ENCODE measurements at regions not wholly inside any gene's neighbourhood (a gene's known extent, or its start where the extent isn't known, plus 50 kb on each side); places are given as distances from the start of the nearest gene placed in this dataset.

GRCh38 chr20:23147647-23147963 lies 61.5 kb upstream of the CD93 start:
- ATAC-seq, result no peak
- no peaks in the 10 kb centered on the region for H3K27me3 ChIP-seq
- peaks cover 21 to 100% of the 10 kb centered on the region in 2 donors for H3K4me1 ChIP-seq
- no peaks in the 10 kb centered on the region for H3K9me3 ChIP-seq
- TF ChIP-seq CTCF (IDR thresholded peaks at IDR 0.05), result no peak
- no peaks in the 10 kb centered on the region for H3K36me3 ChIP-seq
- DNase-seq, result no peak
- no peak overlapping the region for H3K4me3 ChIP-seq
- intact Hi-C loops (cut with DNase I), result no loop called here
- H3K27ac ChIP-seq, result peak overlapping the region; percentile 34 to 95

- Histone ChIP-seq H3K36me3 (no peaks in the 10 kb centered on the region), H3K27ac (peak overlapping the region; percentile 34 to 95), H3K27me3 (no peaks in the 10 kb centered on the region), H3K4me1 (peaks cover 21 to 100% of the 10 kb centered on the region in 2 donors), H3K9me3 (no peaks in the 10 kb centered on the region), H3K4me3 (no peak overlapping the region)
- ATAC-seq (no peak), DNase-seq (no peak)
- no peak for TF ChIP-seq CTCF (IDR thresholded peaks at IDR 0.05)
- intact Hi-C loops (cut with DNase I), result no loop called here
These were observed 60.9 kb upstream of the CD93 start for GRCh38 chr20:23146857-23147637.

GRCh38 chr20:23146181-23146580 lies 60.1 kb upstream of the CD93 start:
- H3K36me3 ChIP-seq, result no peaks in the 10 kb centered on the region
- TF ChIP-seq CTCF (IDR thresholded peaks at IDR 0.05), result no peak
- DNase-seq (no peak), ATAC-seq (no peak)
- H3K9me3 ChIP-seq, result no peaks in the 10 kb centered on the region
- peaks cover 21 to 100% of the 10 kb centered on the region in 2 donors for H3K4me1 ChIP-seq
- H3K4me3 ChIP-seq, result no peak overlapping the region
- intact Hi-C loops (cut with DNase I), result no loop called here
- no peaks in the 10 kb centered on the region for H3K27me3 ChIP-seq
- H3K27ac ChIP-seq, result peak overlapping the region in 1 of 2 donors; percentile 76

- DNase-seq (peak in 1 of 4 donors; percentile 64), ATAC-seq (peak; percentile 13)
- H3K4me1 ChIP-seq, result peaks cover 21 to 98% of the 10 kb centered on the region in 2 donors
- no peaks in the 10 kb centered on the region for H3K27me3 ChIP-seq
- no peak overlapping the region for H3K4me3 ChIP-seq
- peak overlapping the region; percentile 29 to 76 for H3K27ac ChIP-seq
- TF ChIP-seq CTCF (IDR thresholded peaks at IDR 0.05), result no peak
- no peaks in the 10 kb centered on the region for H3K36me3 ChIP-seq
- intact Hi-C loops (cut with DNase I), result no loop called here
- H3K9me3 ChIP-seq, result no peaks in the 10 kb centered on the region
These were observed 59.2 kb upstream of the CD93 start for GRCh38 chr20:23145281-23145700.

GRCh38 chr20:23144856-23145255 lies 58.7 kb upstream of the CD93 start:
- intact Hi-C loops (cut with DNase I), result no loop called here
- no peak overlapping the region for H3K4me3 ChIP-seq
- H3K27ac ChIP-seq, result peak overlapping the region; percentile 29 to 76
- H3K4me1 ChIP-seq, result peaks cover 21 to 94% of the 10 kb centered on the region in 2 donors
- no peak for TF ChIP-seq CTCF (IDR thresholded peaks at IDR 0.05)
- H3K36me3 ChIP-seq, result no peaks in the 10 kb centered on the region
- no peaks in the 10 kb centered on the region for H3K9me3 ChIP-seq
- no peaks in the 10 kb centered on the region for H3K27me3 ChIP-seq
- no peak for DNase-seq
- no peak for ATAC-seq
